NAMALWA (cell line): ENCODE measurements at regions not wholly inside any gene's neighbourhood (a gene's known extent, or its start where the extent isn't known, plus 50 kb on each side); places are given as distances from the start of the nearest gene placed in this dataset.
"Not testable (repeated sequence)": the region's sequence is repeated elsewhere in the genome, so short reads cannot be mapped to it uniquely, and the experiment has no call there.

Experiments
- DNase-seq: peaks from one replicate; pipeline ENCODE4 v3.0.0-alpha.2; 2015; ENCODE audit warnings: low spot score

- DNase-seq = no peak
Measured at GRCh38 chr9:32886021-32886420, 102.7 kb downstream of the TMEM215 start.

GRCh38 chr9:32894485-32894884, 106.9 kb downstream of the APTX start:
- not testable (repeated sequence) for DNase-seq

- peak; percentile 9 for DNase-seq
Measured at GRCh38 chr9:32899181-32899580, 102.2 kb downstream of the APTX start.

GRCh38 chr9:32899761-32900160, 101.7 kb downstream of the APTX start:
- no peak for DNase-seq

- peak; percentile 7 for DNase-seq
Measured at GRCh38 chr9:32906213-32906612, 95.2 kb downstream of the APTX start.

- DNase-seq = no peak
Measured at GRCh38 chr9:32915802-32916201, 85.6 kb downstream of the APTX start.

GRCh38 chr9:32918628-32919027, 82.8 kb downstream of the APTX start:
- DNase-seq = no peak
